ENCODE measurements at regions not wholly inside any gene's neighbourhood (a gene's known extent, or its start where the extent isn't known, plus 50 kb on each side); places are given as distances from the start of the nearest gene placed in this dataset.

- BruUV-seq (replicated peaks), result no TSS peak
- H4K20me1 ChIP-seq (ENCODE audit: insufficient read depth, low read length), result no peaks in the 10 kb centered on the region
- H3K36me3 ChIP-seq (ENCODE audit: insufficient read depth, low read length), result no peaks in the 10 kb centered on the region
- no peaks in the 10 kb centered on the region for H3K9me2 ChIP-seq (ENCODE audit: insufficient read depth, low read length)
- H3K4me1 ChIP-seq (ENCODE audit: insufficient read depth, low read length, poor library complexity, severe bottlenecking), result no peaks in the 10 kb centered on the region
- TF ChIP-seq, protein P1, sequence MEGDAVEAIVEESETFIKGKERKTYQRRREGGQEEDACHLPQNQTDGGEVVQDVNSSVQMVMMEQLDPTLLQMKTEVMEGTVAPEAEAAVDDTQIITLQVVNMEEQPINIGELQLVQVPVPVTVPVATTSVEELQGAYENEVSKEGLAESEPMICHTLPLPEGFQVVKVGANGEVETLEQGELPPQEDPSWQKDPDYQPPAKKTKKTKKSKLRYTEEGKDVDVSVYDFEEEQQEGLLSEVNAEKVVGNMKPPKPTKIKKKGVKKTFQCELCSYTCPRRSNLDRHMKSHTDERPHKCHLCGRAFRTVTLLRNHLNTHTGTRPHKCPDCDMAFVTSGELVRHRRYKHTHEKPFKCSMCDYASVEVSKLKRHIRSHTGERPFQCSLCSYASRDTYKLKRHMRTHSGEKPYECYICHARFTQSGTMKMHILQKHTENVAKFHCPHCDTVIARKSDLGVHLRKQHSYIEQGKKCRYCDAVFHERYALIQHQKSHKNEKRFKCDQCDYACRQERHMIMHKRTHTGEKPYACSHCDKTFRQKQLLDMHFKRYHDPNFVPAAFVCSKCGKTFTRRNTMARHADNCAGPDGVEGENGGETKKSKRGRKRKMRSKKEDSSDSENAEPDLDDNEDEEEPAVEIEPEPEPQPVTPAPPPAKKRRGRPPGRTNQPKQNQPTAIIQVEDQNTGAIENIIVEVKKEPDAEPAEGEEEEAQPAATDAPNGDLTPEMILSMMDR (conservative IDR thresholded peaks at IDR 0.05; ENCODE audit: low read length), result no peak
- no peak for TF ChIP-seq EZH2phosphoT487 (IDR thresholded peaks at IDR 0.05; ENCODE audit: borderline replicate concordance, low read depth, low read length)
- H3K4me2 ChIP-seq (ENCODE audit: low read length), result no peak overlapping the region
- H2AFZ ChIP-seq (ENCODE audit: low read length), result no peak overlapping the region
- no peaks in the 10 kb centered on the region for H3K9me3 ChIP-seq (ENCODE audit: low read length)
- no peak for DNase-seq (ENCODE audit: low spot score)
- H3K79me2 ChIP-seq (ENCODE audit: insufficient read depth, low read depth, low read length), result no peaks in the 10 kb centered on the region
- intact Hi-C loops (cut with micrococcal nuclease; ENCODE audit: unreplicated experiment), result no loop called here
- POLR2A ChIA-PET, result no interaction called here
- no peak overlapping the region for H3K27ac ChIP-seq (ENCODE audit: low read depth, low read length, poor library complexity, severe bottlenecking)
- no peak overlapping the region for H3K4me3 ChIP-seq (ENCODE audit: low read depth, low read length, poor library complexity, severe bottlenecking)
- CTCF ChIA-PET (ENCODE audit: unreplicated experiment), result no interaction called here
Observed at GRCh38 chr12:3366451-3367110, 124.4 kb upstream of the PRMT8 start.

- ChIA-PET POLR2A (no interaction called here), CTCF (ENCODE audit: unreplicated experiment) (no interaction called here)
- Histone ChIP-seq H3K9me2 (ENCODE audit: insufficient read depth, low read length) (no peaks in the 10 kb centered on the region), H3K36me3 (ENCODE audit: insufficient read depth, low read length) (no peaks in the 10 kb centered on the region), H3K4me3 (ENCODE audit: low read depth, low read length, poor library complexity, severe bottlenecking) (no peak overlapping the region), H3K4me1 (ENCODE audit: insufficient read depth, low read length, poor library complexity, severe bottlenecking) (no peaks in the 10 kb centered on the region), H3K27ac (ENCODE audit: low read depth, low read length, poor library complexity, severe bottlenecking) (no peak overlapping the region), H4K20me1 (ENCODE audit: insufficient read depth, low read length) (no peaks in the 10 kb centered on the region), H2AFZ (ENCODE audit: low read length) (no peak overlapping the region), H3K79me2 (ENCODE audit: insufficient read depth, low read depth, low read length) (no peaks in the 10 kb centered on the region), H3K4me2 (ENCODE audit: low read length) (no peak overlapping the region), H3K9me3 (ENCODE audit: low read length) (no peaks in the 10 kb centered on the region)
- BruUV-seq (replicated peaks), result no TSS peak
- intact Hi-C loops (cut with micrococcal nuclease; ENCODE audit: unreplicated experiment), result no loop called here
- no peak for DNase-seq (ENCODE audit: low spot score)
- TF ChIP-seq, protein P1 (conservative IDR thresholded peaks at IDR 0.05; ENCODE audit: low read length), result no peak
- TF ChIP-seq EZH2phosphoT487 (IDR thresholded peaks at IDR 0.05; ENCODE audit: borderline replicate concordance, low read depth, low read length), result no peak
Observed at GRCh38 chr12:3367750-3368444, 123.1 kb upstream of the PRMT8 start.

- POLR2A ChIA-PET, result interaction anchor here (0.7 kb wide), 1 partner anchor 409 kb away, joined by 3 read pairs; no protein-coding TSS in a partner anchor
- Histone ChIP-seq H3K4me3 (ENCODE audit: low read depth, low read length, poor library complexity, severe bottlenecking) (no peak overlapping the region), H3K27ac (ENCODE audit: low read depth, low read length, poor library complexity, severe bottlenecking) (no peak overlapping the region), H3K36me3 (ENCODE audit: insufficient read depth, low read length) (no peaks in the 10 kb centered on the region), H4K20me1 (ENCODE audit: insufficient read depth, low read length) (no peaks in the 10 kb centered on the region), H2AFZ (ENCODE audit: low read length) (no peak overlapping the region), H3K4me2 (ENCODE audit: low read length) (no peak overlapping the region), H3K4me1 (ENCODE audit: insufficient read depth, low read length, poor library complexity, severe bottlenecking) (no peaks in the 10 kb centered on the region), H3K79me2 (ENCODE audit: insufficient read depth, low read depth, low read length) (no peaks in the 10 kb centered on the region), H3K9me2 (ENCODE audit: insufficient read depth, low read length) (no peaks in the 10 kb centered on the region), H3K9me3 (ENCODE audit: low read length) (no peaks in the 10 kb centered on the region)
- no TSS peak for BruUV-seq (replicated peaks)
- no peak for DNase-seq (ENCODE audit: low spot score)
- intact Hi-C loops (cut with micrococcal nuclease; ENCODE audit: unreplicated experiment), result no loop called here
- CTCF ChIA-PET (ENCODE audit: unreplicated experiment), result no interaction called here
- TF ChIP-seq EZH2phosphoT487 (IDR thresholded peaks at IDR 0.05; ENCODE audit: borderline replicate concordance, low read depth, low read length), result no peak
Observed at GRCh38 chr12:3371018-3371417, 120.0 kb upstream of the PRMT8 start.
